B cell (primary cell): ENCODE measurements at regions not wholly inside any gene's neighbourhood (a gene's known extent, or its start where the extent isn't known, plus 50 kb on each side); places are given as distances from the start of the nearest gene placed in this dataset.

Experiments
- ATAC-seq: fragments of 200-7000 bp; cut with Tn5 transposase; one replicate; pipeline ENCODE4 v1.10.0; 2021; ENCODE audit warnings: low read depth, mild to moderate bottlenecking, moderate number of reproducible peaks, moderate library complexity
- CTCF ChIA-PET: fragments of 350-600 bp; sonication (Branson Sonifier 250); formaldehyde crosslinking; loops from one replicate; lab custom pipeline; 2021; ENCODE audit warnings: antibody characterized with exemption, inconsistent platforms; lab: Charles Lee
- POLR2A ChIA-PET: fragments of 350-600 bp; sonication (Branson Sonifier 250); formaldehyde crosslinking; loops from one replicate; lab custom pipeline; 2021; ENCODE audit warnings: antibody characterized with exemption; lab: Charles Lee
- DNase-seq: peaks from one replicate; pipeline ENCODE4 v3.0.0; 2013
- H2AFZ ChIP-seq: 2 replicates; pipeline ENCODE4 v1.6.1; 2012; ENCODE audit warnings: mild to moderate bottlenecking, low read depth, low read length; ENCODE audit not compliant: insufficient read depth, poor library complexity, severe bottlenecking
- H3K27ac ChIP-seq, 2 donors: 1 replicate in 1 of 2; 2 replicates in 1 of 2; pipeline ENCODE4 v1.5.1; 2012 to 2013; ENCODE audit warnings: low read length in 2 of 2, mild to moderate bottlenecking in 2 of 2, moderate library complexity in 1 of 2
- H3K27me3 ChIP-seq, 4 experiments: fragments of 200-600 bp in 1 of 4; sonication (generic) in 1 of 4; replicated peaks in 1 of 4; 1 replicate in 2 of 4; 2 replicates in 2 of 4; pipeline versions ENCODE4 v1.6.1 to v1.7.0; 2013 to 2016; ENCODE audit warnings: low read length in 3 of 4, mild to moderate bottlenecking in 2 of 4, mixed read lengths in 1 of 4, moderate library complexity in 1 of 4; ENCODE audit not compliant: insufficient read depth in 4 of 4, control insufficient read depth in 3 of 4; ENCODE audit errors: control extremely low read depth in 1 of 4
- H3K36me3 ChIP-seq, 2 experiments: replicated peaks in 1 of 2; 1 replicate in 1 of 2; 2 replicates in 1 of 2; pipeline versions ENCODE4 v1.6.1 to v1.7.1; 2013; ENCODE audit warnings: low read length in 1 of 2; ENCODE audit not compliant: insufficient read depth in 2 of 2, control insufficient read depth in 1 of 2; ENCODE audit errors: control extremely low read depth in 1 of 2, extremely low read depth in 1 of 2
- H3K4me1 ChIP-seq, 2 donors: fragments of 200-600 bp in 1 of 2; sonication (generic) in 1 of 2; 1 replicate in 1 of 2; 2 replicates in 1 of 2; pipeline versions ENCODE4 v1.5.1 to v1.6.1; 2013 to 2017; ENCODE audit warnings: low read length in 2 of 2; ENCODE audit not compliant: control insufficient read depth in 2 of 2, insufficient read depth in 2 of 2
- H3K4me2 ChIP-seq: replicated peaks from 2 replicates; pipeline ENCODE3; 2012; ENCODE audit warnings: mild to moderate bottlenecking, low read depth, low read length; ENCODE audit not compliant: poor library complexity, severe bottlenecking
- H3K4me3 ChIP-seq, 5 experiments: fragments of 200-600 bp in 1 of 5; sonication (generic) in 1 of 5; 1 replicate in 3 of 5; 2 replicates in 2 of 5; pipeline versions ENCODE4 v1.5.1 to v1.7.0; 2011 to 2016; ENCODE audit warnings: low read length in 4 of 5, mild to moderate bottlenecking in 4 of 5, low read depth in 2 of 5, control low read depth in 1 of 5, moderate library complexity in 1 of 5; ENCODE audit not compliant: insufficient read depth in 1 of 5; ENCODE audit errors: control extremely low read depth in 1 of 5, extremely low read depth in 1 of 5
- H3K79me2 ChIP-seq: fragments of 200-600 bp; sonication (generic); one replicate; pipeline ENCODE4 v1.6.0; 2016; ENCODE audit warnings: low read length; ENCODE audit not compliant: control insufficient read depth, insufficient read depth
- H3K9ac ChIP-seq: fragments of 200-600 bp; sonication (generic); 2 replicates; pipeline ENCODE4 v1.6.1; 2017; ENCODE audit warnings: mild to moderate bottlenecking, low read length, moderate library complexity
- H3K9me3 ChIP-seq, 3 donors: one replicate each; pipeline versions ENCODE4 v1.6.1 to v1.7.1; 2013; ENCODE audit warnings: low read length in 2 of 3; ENCODE audit not compliant: control insufficient read depth in 2 of 3, insufficient read depth in 1 of 3; ENCODE audit errors: control extremely low read depth in 1 of 3
- H4K20me1 ChIP-seq: 2 replicates; pipeline ENCODE4 v1.6.0; 2012; ENCODE audit warnings: mild to moderate bottlenecking, low read length; ENCODE audit not compliant: insufficient read depth, control insufficient read depth, poor library complexity, severe bottlenecking
- H3K27ac Mint-ChIP-seq: one replicate; pipeline ENCODE4 v1.8.0; 2021; ENCODE audit warnings: mixed read lengths
- H3K27me3 Mint-ChIP-seq: one replicate; pipeline ENCODE4 v1.8.0; 2021; ENCODE audit warnings: mixed read lengths
- H3K4me1 Mint-ChIP-seq: one replicate; pipeline ENCODE4 v1.8.0; 2021; ENCODE audit warnings: mixed read lengths
- H3K4me3 Mint-ChIP-seq: one replicate; pipeline ENCODE4 v1.8.0; 2021; ENCODE audit warnings: mixed read lengths
- H3K9me3 Mint-ChIP-seq: one replicate; pipeline ENCODE4 v1.8.0; 2022; ENCODE audit warnings: mixed read lengths; ENCODE audit not compliant: insufficient read depth
- EZH2 ChIP-seq: IDR thresholded peaks from 2 replicates; pipeline ENCODE4 v1.6.1; 2012; ENCODE audit warnings: borderline replicate concordance, low read depth, mild to moderate bottlenecking, moderate library complexity, low read length; ENCODE audit not compliant: insufficient read depth, poor library complexity, severe bottlenecking
- WGBS: methylation state at CpG from one replicate; pipeline ENCODE4 v1.1.5; 2013; ENCODE audit warnings: missing lambda C conversion rate; ENCODE audit not compliant: insufficient coverage; 5-methylcytosine and 5-hydroxymethylcytosine counted together
- intact Hi-C: fragments of 100-400 bp; cut with micrococcal nuclease; formaldehyde crosslinking; loops from one replicate; pipeline ENCODE4 v1.10.0; 2022
- TF ChIP-seq, protein P1 (sequence below): fragments of 200-600 bp; IDR thresholded peaks from one replicate; pipeline ENCODE4 v1.8.0; 2022; ENCODE audit warnings: antibody characterized with exemption, mild to moderate bottlenecking

DNA sequence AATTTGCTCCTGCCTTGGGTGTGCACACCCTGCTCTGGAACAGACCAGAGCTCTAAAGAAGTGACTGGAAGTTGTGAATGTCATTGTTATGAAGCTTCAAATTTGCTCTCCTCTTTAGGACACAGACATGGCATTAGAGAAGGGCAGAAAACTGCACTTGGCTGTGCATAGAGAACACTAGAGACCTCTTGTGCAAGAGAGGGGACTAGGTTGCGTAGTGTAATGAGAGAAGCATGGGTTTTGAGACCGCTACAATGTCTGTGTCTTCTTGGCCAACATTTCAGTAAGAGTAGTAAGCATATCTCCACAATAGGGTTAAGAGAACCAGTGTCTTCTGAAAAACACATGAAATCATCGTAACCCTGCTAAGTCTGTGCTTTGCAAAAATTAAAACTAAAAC, 423.3 kb downstream of the SPRY2 start:
- H3K27ac ChIP-seq, result no peak overlapping the region
- Mint-ChIP-seq H3K4me1 (no peaks in the 10 kb centered on the region), H3K27ac (no peak overlapping the region), H3K4me3 (no peak overlapping the region), H3K9me3 (no peaks in the 10 kb centered on the region), H3K27me3 (no peaks in the 10 kb centered on the region)
- H3K27me3 ChIP-seq, result no peaks in the 10 kb centered on the region
- no peaks in the 10 kb centered on the region for H3K9me3 ChIP-seq
- no peak overlapping the region for H2AFZ ChIP-seq
- no peak overlapping the region for H3K9ac ChIP-seq
- ChIA-PET POLR2A (no interaction called here), CTCF (no interaction called here)
- DNase-seq, result no peak
- no peak for ATAC-seq
- no peaks in the 10 kb centered on the region for H3K4me1 ChIP-seq
- H3K4me3 ChIP-seq, result no peak overlapping the region
- H4K20me1 ChIP-seq, result no peaks in the 10 kb centered on the region
- 100% methylated on average over 1 of the region's 3 CpGs for WGBS
- no peaks in the 10 kb centered on the region for H3K79me2 ChIP-seq
- intact Hi-C loops, result no loop called here
- no peaks in the 10 kb centered on the region for H3K36me3 ChIP-seq
- TF ChIP-seq, protein P1, sequence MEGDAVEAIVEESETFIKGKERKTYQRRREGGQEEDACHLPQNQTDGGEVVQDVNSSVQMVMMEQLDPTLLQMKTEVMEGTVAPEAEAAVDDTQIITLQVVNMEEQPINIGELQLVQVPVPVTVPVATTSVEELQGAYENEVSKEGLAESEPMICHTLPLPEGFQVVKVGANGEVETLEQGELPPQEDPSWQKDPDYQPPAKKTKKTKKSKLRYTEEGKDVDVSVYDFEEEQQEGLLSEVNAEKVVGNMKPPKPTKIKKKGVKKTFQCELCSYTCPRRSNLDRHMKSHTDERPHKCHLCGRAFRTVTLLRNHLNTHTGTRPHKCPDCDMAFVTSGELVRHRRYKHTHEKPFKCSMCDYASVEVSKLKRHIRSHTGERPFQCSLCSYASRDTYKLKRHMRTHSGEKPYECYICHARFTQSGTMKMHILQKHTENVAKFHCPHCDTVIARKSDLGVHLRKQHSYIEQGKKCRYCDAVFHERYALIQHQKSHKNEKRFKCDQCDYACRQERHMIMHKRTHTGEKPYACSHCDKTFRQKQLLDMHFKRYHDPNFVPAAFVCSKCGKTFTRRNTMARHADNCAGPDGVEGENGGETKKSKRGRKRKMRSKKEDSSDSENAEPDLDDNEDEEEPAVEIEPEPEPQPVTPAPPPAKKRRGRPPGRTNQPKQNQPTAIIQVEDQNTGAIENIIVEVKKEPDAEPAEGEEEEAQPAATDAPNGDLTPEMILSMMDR, result no peak
- no peak for TF ChIP-seq EZH2
- H3K4me2 ChIP-seq, result no peak overlapping the region

- ChIA-PET CTCF (no interaction called here), POLR2A (no interaction called here)
- 98% methylated on average over 4 of the region's 7 CpGs for WGBS
- Histone ChIP-seq H3K79me2 (no peaks in the 10 kb centered on the region), H3K9me3 (no peaks in the 10 kb centered on the region), H3K27ac (no peak overlapping the region), H3K9ac (no peak overlapping the region), H3K4me2 (no peak overlapping the region), H2AFZ (no peak overlapping the region), H3K4me3 (no peak overlapping the region), H4K20me1 (no peaks in the 10 kb centered on the region), H3K4me1 (no peaks in the 10 kb centered on the region), H3K27me3 (no peaks in the 10 kb centered on the region), H3K36me3 (no peaks in the 10 kb centered on the region)
- DNase-seq (no peak), ATAC-seq (no peak)
- Mint-ChIP-seq H3K27me3 (no peaks in the 10 kb centered on the region), H3K4me1 (no peaks in the 10 kb centered on the region), H3K9me3 (no peaks in the 10 kb centered on the region), H3K27ac (no peak overlapping the region), H3K4me3 (no peak overlapping the region)
- intact Hi-C loops, result no loop called here
- TF ChIP-seq, protein P1, result no peak
- TF ChIP-seq EZH2, result no peak
Measured at GRCh38 chr13:79915114-79915811, 425.7 kb downstream of the SPRY2 start.
